Right renal cortex interstitium (tissue), 3 donors: ENCODE measurements at regions not wholly inside any gene's neighbourhood (a gene's known extent, or its start where the extent isn't known, plus 50 kb on each side); places are given as distances from the start of the nearest gene placed in this dataset.

ENCODE experiments used
- DNase-seq, 3 donors: peaks; one replicate each; pipeline ENCODE4 v3.0.0-alpha.2; 2013; ENCODE audit warnings: low read depth in 3 of 3, low spot score in 2 of 3

DNA sequence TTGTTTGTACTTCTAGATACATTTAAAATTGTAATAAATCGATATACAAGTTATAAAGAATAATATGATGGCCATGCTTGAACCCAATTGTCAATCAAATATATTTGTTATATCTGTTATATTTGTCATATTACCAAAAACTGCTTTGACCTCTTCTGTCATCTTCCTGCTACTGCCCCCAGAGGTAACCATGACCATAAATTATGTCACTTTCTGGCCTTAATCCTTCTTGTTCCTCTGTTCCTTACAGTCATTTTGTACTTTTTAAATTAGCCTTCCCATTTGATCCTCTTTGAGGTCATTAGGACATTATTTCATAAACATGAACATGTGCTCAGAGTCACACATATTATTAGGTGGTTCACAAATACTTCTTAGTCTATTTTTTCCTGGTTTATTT lies 124.7 kb downstream of the HFE start:
- DNase-seq = no peak

DNA sequence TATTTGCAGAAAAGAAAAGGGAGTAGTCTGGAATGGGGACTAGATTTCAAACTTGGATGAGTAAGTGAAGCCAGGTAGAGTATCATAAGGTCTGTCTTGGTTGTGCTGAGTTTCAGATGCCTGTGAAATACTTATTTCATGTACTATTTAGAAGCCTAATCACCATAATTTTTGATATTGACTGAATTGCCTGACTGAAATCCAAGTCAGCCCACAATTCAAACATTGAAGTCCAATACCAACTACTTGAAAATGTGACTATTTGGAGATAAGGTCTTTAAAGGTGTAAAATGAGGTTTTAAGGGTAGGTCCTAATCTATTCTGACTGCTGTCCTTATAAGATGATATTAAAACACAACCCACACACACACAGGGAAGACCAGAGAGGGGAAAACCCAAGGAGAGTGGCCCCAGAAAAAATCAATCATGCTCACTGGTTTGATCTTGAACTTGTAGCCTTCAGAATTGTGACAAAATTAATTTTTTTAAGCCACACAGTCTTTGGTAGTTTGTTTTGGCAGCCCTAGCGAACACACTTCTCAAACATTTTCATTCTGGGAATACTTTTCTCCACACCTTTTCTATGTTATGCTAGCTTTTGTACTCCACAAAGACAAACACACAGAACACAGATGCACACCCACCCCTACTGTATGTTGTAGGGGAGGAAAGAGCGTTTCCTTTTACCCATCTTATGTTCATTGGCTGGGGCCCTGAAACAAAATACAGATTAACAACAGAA lies 126.3 kb downstream of the HFE start:
- no peak for DNase-seq

DNA sequence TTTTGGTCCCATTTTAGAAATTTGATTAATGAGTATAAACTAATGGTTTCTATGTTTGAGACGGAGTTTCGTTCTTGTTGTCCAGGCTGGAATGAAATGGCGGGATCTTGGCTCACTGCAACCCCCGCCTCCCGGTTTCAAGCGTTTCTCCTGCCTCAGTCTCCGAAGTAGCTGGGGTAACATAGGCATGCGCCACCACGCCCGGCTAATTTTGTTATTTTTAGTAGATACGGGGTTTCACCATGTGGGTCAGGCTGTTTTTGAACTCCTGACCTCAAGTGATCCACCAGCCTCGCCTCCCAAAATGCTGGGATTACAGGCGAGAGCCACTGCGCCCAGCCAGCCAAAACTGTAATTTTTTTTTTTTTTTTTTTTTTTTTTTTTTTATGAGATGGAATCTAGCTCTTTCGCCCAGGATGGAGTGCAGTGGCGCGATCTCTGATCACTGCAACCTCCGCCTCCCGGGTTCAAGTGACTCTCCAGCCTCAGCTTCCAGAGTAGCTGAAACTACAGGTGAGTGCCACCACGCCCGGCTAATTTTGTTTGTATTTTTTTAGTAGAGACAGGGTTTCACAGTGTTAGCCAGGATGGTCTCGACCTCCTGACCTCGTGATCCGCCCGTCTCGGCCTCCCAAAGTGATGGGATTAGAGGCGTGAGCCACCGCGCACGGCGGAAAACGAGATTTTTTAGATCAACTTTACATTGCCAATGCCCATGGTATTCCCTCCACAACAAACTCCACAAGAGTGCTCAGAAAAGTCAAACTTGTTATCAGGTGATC lies 127.8 kb downstream of the HFE start:
- no peak for DNase-seq

DNA sequence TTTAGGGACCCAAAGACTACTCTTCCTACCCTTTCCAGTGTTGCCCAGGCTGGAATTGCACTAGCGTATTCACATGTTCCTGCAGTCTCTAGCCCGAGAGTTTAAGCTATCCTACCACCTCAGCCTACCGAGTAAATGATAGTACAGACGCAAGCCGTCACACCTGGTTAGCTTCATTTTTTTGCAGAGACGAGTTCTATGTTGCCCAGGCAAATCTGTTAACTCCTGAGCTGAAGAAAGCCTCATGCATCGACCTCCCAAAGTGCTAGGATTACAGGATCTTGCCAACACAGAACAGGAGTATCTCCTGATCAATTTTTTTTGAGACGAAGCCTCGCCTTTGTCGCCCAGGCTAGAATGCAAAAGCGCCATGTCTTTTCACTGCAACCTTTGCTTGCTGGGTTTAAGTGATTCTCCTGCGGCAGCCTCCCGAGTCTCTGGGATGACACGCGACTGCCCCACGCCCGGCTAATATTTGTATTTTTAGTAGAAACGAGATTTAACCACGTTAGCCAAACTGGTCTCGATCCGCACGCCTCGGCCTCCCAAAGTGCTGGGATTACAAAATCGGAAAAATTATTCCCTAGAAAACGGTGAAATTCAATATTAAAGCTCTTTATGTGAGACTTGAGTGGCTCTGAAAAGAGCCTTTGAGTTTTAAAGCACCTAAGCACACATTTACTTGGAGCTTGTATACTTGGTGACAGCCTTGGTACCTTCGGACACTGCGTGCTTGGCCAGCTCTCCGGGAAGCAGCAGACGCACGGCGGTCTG lies 128.5 kb downstream of the HFE start:
- DNase-seq = peak in 1 of 3 donors; percentile 58

DNA sequence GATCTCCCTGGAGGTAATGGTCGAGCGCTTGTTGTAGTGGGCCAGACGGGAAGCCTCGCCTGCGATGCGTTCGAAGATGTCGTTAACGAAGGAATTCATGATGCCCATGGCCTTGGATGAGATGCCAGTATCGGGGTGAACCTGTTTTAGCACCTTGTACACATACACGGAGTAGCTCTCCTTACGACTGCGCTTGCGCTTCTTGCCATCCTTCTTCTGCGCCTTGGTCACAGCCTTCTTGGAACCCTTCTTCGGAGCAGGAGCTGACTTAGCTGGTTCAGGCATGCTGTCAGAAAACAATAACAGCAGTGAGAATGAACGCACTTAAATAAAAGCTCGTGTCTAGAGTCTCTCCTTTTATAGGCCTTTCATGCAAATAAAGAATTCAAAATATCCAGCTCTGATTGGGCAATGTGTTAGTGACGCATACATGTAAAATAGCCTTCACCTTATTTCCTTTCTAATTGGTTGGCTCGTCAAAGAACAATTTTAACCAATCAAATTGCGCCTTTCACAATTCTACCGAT lies 129.2 kb downstream of the HFE start:
- DNase-seq = peak; percentile 99 to 100 (median 99)

DNA sequence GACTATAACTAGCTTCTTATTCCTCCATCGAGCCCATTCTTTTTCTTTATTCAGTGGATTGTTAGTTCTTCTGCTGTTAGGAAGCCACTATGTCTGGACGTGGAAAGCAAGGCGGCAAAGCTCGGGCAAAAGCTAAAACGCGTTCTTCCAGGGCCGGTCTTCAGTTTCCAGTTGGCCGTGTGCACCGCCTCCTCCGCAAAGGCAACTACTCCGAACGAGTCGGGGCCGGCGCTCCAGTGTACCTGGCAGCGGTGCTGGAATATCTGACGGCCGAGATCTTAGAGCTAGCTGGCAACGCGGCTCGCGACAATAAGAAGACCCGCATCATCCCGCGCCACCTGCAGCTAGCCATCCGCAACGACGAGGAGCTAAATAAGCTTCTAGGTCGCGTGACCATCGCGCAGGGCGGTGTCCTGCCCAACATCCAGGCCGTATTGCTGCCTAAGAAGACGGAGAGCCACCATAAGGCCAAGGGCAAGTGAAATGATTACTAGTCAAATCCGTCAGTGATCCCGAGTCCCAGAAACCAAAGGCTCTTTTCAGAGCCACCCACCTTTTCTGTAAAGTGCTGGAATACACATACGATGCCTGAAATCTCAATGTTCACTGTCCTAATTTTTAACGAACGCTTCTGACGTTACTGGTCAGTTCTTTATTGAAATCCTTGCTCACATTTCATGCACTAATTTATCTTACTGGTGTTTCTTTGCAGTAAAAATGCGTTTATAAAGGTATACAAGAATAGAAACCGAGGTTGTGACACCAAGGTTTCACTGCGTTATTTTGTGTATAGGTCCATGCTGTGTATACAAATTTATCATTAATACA lies 129.9 kb downstream of the HFE start:
- DNase-seq = no peak

DNA sequence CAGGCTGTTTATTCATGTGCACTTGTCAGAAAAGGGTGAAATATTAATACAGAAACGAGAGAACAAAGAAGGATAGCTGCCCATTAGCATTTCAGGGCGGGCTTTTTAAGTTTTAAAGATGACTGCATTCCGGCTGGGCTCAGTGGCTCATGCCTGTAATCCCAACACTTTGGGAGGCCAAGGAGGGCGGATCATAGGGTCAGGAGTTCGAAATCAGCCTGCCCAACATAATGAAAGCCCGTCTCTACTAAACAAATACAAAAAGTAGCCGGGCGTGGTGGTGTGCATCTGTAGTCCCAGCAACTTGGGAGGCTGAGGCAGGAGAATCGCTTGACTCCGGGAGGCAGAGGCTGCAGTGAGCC lies 130.5 kb downstream of the HFE start:
- no peak for DNase-seq

DNA sequence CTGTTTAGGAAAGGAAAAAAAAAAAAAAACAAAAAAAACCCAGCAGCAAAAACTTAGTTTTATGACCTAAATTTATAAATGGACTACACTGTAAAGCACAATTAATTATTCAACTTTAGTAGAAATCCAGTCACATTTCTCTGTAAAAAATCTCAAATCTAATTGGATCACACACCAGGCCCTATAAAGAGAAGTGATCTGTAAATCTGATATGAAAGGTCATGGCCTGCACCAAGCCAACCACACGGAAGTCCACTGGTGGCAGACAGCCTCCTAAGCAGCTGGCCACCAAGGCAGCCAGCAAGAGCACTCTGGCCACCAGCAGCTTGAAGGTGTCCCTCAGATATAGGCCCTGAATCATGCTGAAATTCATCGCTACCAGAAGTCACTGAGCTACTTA lies 131.6 kb downstream of the HFE start:
- DNase-seq = no peak

DNA sequence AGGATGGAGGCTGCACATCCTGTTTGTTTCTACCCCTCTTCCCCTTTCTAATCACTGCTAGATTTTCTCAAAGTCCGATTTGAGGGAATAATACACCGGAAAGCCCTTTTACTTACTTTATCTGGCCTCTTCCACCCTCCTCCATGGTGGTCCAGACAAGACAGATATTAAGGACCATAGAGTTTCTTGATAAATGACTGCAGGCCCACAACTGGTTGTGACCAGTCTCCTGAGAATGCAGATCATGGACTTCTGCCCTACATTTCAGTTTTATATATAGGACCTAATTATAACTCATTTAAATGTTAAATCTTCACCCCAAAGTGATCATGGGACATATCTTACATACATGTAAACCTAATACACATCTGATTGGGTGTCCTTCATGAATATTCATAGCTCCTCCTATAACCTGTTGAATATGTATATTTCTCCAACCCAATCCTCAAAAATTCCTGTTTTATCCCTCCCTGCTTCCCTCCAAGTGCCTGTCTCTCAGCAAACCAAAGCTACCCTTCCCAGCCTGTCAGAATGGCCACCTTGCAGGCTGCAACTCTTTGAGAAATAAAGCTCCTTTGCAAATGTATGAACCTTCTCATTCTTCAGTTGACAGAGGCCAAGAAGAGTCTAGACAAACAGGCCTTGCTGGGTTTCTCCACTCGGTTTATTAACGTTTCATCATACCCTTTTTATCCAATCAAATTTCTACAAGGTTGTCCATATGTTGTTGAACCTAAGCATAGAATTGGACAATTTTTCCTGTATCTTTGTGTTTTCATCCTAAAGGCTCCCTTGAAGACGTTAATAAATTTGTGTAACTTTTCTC lies 133.1 kb downstream of the HFE start:
- no peak for DNase-seq

DNA sequence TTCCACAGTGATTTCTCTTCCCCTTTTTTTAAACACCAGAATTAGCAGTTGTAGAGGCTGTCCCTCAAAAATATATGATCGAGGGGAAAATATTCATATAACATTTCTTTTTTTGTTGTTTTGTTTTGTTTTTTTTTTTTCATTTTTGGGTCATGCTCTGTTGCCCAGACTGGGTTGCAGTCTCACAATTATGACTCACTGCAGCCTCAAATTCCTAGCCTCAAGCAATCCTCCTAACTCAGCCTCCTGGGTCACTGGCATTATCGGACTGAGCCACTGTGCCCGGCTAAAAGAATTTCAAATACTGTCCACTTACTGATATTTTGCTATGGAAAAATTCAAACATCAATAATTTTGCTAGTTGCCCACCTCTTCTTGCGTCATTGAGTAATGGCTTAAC lies 134.0 kb downstream of the HFE start:
- DNase-seq = no peak

DNA sequence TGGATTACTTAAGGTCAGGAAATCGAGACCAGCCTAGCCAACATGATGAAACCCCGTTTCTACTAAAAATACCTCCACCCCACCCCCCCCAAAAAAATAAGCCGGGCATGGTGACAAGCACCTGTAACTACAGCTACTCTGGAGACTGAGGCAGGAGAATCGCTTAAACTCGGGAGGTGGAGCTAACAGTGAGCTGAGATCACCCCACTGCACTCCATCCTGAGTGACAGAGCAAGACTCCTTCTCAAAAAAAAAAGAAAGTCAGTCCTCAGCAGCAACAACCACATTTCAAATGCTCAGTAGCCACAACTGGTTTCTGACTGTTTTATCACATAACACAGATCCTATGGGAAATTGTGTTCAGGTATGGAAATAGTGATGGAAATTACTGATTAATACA lies 135.3 kb downstream of the HFE start:
- no peak for DNase-seq

DNA sequence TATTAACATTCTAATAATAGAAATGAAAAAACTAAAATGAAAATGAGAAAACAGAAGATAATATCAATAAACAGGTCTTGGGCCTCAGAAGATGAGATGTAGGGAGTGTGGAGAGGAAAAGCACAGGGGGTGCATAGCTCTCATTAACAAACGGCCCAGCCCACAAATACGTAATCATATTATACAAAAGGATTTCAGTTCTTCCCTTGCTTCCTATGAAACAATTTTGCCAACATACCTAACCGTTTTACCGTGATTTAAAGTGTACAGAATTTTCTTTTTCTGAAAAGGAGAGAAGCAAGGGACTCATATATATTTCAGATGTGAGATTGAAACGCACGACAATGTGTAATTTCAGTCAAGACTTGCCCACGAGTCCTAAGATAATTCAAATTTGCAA lies 136.0 kb downstream of the HFE start:
- DNase-seq = peak in 1 of 3 donors; percentile 71

DNA sequence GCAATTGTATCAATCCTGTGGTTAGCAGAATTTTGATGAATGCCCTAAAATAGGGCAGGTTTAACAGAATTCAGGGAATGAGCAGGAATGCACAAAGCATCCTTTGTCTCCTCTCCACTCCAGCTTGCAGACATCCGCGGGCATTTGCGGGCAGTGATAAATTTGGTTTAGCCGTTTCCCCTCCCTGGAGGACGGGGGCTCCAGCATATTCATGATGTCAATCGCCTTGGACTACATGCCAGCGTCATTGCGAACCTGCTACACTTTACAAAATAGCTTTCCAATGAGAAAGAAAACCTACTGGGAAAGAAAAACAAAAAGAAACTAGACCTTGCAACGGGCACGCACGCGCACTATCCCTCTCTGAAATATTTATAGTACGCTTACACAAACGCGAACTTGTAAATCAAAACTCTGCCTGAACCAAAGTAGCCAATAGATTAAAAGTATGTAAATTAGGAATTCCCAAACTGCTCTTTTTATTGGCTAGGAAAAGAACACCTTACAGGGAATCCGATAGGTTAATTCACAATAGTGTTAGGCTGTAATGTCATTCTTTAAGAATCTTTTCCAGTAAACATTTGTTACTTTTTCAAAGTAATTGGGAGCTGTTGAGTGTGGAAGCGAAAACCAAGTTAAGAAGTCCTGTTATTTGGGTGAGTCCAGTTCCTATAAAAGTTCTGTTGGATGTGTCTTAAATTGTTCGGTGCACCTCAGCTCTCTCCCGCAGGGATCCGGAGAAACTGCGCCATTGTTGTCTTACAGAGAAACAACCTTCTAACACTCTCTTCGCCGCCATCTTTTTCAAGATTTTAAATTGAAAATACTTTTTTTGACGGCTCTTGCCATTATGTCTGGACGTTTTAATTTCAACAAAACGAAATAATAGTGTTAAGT lies 136.7 kb downstream of the HFE start:
- peak; percentile 87 to 93 (median 93) for DNase-seq

DNA sequence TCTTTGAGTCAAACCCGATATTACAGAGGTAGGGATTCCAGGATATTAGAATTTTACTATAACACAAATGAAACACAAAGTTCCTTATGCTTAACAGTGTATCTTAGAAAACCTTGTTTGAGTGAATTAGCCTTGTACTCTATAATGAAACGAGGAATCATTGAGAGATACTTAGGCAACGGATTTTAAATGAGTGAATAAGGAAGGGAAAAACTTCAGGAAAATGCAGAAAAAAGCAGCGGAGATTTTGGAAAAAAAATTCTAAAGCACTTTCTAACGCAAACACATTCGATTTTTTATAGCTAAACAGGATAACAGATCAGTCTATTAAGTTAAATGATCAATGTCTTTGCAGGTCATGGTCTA lies 137.3 kb downstream of the HFE start:
- DNase-seq = no peak

DNA sequence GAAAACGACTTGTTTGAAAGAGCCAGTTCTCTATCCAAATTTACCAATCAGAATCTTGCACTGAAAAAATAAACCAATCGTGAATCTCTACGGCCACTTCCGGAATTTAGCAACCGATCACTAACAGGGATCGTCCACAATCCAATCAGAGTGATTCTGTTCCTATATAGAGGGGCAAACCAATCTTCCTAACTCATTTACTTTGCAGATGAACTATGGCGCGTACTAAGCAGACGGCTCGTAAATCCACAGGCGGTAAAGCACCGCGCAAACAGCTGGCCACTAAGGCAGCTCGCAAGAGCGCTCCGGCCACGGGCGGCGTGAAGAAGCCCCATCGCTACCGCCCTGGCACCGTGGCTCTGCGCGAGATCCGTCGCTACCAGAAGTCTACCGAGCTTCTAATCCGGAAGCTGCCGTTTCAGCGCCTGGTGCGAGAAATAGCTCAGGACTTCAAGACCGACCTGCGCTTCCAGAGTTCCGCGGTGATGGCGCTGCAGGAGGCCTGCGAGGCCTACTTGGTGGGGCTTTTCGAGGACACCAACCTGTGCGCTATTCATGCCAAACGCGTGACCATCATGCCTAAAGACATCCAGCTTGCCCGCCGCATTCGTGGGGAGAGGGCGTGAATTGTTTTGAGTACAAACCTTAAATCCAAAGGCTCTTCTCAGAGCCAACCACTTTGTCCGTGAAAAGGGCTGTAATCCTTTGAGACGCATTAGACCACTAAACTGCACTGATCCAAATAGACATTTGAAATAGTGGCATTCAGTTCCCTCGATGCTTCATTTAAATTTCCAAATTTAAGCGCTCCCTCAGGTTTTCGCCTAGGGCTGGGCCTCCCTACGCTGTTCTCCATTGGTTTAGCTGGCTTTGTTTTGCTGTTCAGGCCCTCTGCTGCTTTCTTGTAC lies 138.0 kb downstream of the HFE start:
- DNase-seq = peak; percentile 89 to 92 (median 91)

DNA sequence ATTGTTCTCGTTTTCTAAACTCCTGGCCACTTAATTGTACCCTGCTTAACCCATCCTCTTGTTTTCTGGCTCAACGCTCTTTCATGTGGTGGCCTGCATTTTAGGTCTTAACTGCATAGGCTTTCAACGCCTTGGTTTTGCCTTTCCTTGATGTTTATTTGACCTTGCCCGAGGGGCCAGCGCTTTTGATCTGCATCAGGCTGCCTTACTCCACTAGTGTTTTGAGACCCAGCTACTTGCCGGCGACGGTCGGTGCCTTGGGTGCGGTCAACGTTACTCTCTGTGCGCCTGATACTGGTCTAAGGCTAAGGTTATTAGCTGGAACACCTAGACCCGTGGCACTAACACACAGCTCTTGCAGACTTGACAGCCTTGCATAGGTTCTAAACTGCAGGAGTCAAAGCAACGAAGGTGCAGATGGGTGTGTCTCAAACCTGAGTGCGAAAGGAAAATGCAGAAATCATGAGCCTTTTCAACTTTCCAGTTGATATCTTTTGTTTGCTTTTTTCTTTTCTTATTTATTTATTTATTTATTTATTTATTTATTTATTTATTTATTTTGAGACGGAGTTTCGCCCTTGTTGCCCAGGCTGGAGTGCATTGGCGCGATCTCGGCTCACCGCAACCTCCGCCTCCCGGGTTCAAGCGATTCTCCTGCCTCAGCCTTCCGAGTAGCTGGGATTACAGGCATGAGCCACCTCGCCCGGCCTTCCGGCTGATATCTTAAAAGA lies 138.8 kb downstream of the HFE start:
- DNase-seq = no peak

DNA sequence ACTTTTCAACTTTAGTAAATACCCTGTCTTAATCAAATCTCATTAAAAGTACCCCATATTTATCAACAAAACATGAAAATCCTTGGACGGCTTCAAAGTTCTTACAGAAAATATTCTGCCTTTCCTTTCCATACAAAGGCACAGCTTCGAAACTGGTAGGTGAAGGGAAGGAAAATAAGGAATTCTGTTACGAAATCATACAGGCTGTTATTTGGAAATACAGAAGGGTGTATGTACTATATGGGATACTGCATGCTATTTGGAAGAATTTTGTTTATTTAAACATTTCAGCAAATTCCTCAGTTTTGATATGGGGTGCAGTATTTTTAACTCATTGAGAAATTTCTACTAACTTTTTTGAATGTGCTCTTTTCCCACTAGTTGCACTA lies 138.4 kb upstream of the BTN3A2 start:
- DNase-seq = no peak
